ENCODE measurements at regions not wholly inside any gene's neighbourhood (a gene's known extent, or its start where the extent isn't known, plus 50 kb on each side); places are given as distances from the start of the nearest gene placed in this dataset.

DNA sequence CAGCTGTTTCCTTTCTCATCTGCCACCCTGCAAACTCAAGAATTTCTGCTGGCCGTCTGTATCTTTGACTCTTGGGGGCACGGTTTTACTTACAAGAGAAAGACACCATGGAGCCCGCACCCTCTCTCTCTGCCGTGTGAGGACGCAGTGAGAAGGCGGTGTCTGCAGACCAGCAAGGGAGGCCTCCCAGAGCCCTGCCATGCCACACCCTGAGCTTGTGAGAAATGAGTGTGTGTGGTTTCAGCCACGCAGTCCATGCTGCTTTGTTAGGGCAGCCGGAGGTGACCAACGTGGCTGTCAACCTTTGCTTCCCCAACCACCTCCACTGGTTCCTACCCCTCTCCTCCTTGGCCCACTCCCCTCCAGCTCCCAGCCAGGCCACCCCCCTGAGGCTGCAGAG lies 70.1 kb upstream of the NUP50 start:
- DNase-seq (no peak), ATAC-seq (ENCODE audit: poor library complexity) (no peak)
- intact Hi-C loops (cut with DNase I): no loop called here

DNA sequence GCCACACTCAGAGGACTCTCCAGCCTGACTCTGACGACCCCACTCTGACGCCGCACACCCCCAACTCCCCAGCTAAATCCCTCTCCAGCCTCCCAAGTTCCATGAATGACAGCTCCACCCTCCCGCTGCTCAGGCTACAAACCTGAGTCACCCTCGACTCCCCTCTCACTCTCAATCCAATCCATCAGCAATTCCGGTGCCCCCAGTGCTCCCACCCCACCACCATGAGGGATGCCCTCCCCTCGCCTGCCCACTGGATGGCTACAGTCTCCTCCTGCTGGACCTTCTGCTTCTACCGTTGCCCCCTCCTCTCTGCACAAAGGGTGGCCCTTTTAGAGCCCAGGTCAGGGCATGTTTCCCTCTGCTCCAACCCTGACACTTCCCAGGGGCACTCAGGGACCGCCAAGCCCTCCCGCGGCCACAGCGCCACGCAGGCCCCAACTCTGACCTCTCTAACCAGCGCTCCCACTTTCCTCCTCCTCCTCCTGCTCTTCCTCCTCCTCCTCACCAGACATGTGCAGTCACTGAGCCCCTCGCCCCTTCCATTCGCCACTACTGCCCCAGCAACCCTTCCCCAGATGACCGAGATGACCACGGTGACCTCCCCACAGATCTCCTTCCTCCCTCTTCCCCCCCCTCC lies 69.5 kb upstream of the NUP50 start:
- intact Hi-C loops (cut with DNase I): no loop called here
- DNase-seq (no peak), ATAC-seq (ENCODE audit: poor library complexity) (no peak)

DNA sequence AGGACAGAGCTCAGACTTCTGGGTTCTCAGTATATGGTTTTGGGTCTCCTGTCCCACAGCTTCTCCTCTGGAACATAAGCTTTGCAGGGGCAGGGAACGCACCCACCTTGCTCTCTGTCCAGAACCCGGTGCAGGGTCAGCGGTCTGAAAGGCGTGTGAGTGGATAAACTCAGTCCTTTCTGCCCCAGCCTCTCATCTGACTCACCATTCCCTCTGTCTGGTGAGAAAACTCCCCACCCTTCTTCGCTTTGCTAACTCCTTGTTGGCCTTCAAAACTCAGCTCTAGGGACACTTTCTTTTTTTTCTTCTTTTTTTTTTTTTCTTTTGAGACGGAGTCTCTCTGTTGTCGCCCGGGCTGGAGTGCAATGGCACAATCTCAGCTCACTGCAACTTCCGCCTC lies 68.9 kb upstream of the NUP50 start:
- intact Hi-C loops (cut with DNase I): loop anchor here (5.0 kb wide), 2 partner anchors 203 to 273 kb away; no protein-coding TSS in a partner anchor
- DNase-seq (no peak), ATAC-seq (ENCODE audit: poor library complexity) (no peak)

DNA sequence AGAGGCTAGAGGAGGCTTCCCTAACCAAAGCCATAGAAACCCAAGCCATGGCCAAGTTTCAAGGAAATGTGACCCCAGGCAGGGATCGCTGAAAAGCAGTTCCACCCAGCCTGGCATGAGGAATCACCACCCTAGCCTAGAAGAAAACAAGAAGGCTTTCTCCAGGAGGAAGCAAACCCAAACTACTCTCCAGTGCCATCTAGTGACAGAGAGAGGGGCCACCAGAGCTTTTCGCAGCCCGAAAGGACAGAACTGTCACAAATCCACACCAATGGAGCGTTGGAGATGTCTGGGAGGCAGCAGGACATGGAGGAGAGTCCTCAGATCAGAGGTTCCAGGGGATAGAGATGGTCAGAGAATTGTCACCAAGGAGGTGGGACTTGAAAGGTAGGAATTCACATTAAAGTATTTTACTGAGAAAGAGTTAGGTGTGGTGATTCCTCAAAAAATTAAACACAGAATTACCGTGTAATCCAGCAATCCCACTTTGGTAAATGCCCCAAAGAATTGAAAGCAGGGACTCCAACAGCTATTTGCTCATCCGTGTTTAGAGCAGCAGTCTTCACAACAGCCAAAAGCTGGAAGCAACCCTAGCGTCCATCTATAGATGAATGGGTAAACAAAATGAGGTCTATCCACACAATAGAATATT lies 67.3 kb upstream of the NUP50 start:
- intact Hi-C loops (cut with DNase I): loop anchor here (5.0 kb wide), 2 partner anchors 204 to 274 kb away; no protein-coding TSS in a partner anchor
- ATAC-seq (ENCODE audit: poor library complexity) (peak; percentile 60), DNase-seq (no peak)

DNA sequence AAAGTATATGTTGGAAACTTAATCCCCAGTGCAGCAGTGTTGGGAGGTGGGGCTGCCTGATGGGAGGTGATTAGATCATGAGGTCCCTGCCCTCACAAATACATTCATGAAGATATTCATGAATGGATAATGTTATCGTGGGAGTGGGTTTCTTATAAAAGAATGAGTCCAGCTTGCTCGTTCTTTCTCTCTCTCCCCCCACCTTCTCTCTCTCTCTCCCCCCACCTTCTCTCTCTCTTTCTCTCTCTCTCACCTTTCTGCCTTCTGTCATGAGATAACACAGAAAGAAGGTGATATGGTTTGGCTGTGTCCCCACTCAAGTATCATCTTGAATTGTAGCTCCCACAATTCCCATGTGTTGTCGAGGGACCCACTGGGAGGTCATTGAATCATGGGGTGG lies 66.7 kb upstream of the NUP50 start:
- ATAC-seq (ENCODE audit: poor library complexity) (no peak), DNase-seq (no peak)
- intact Hi-C loops (cut with DNase I): loop anchor here (5.0 kb wide), 2 partner anchors 205 to 275 kb away; no protein-coding TSS in a partner anchor

DNA sequence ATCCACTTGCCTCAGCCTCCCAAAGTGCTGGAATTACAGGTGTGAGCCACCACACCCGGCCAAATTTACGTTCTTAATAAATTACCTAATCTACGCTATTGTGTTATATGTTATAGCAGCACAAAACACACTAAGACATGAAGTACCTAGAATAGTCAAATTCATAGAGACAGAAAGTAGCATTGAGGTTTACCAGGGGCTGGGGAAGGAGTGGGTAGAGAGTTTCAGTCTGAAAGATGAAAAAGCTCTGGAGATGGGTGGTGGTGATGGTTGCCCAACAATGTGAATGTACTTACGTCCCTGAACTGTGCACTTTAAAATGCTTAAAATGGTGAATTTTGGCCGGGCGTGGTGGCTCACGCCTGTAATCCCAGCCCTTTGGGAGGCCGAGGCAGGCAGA lies 65.7 kb upstream of the NUP50 start:
- intact Hi-C loops (cut with DNase I): loop anchor here (5.0 kb wide), 2 partner anchors 206 to 276 kb away; no protein-coding TSS in a partner anchor
- DNase-seq (no peak), ATAC-seq (ENCODE audit: poor library complexity) (no peak)

DNA sequence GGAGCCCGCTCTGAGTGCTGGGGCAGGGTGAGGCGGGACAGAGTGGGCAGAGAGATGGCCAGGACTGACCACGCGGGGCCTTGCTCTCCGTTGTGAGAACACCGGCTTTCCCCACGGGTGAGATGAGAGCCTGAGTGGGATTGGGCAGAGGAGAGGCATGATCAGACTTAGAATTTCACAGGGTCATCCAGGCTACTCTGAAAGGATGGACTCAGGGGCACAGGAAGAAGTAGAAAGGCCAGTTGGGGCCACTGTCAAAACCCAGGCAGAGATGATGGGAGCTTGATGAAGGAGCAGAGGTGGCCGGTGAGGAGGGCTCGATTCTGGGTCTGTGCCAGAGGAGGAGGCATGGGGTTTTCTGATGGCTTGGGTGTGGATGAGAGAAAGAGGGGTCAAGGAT lies 63.8 kb upstream of the NUP50 start:
- no peak for ATAC-seq (ENCODE audit: poor library complexity)
- DNase-seq: no peak
- intact Hi-C loops (cut with DNase I): loop anchor here (5.0 kb wide), 2 partner anchors 208 to 278 kb away; no protein-coding TSS in a partner anchor

DNA sequence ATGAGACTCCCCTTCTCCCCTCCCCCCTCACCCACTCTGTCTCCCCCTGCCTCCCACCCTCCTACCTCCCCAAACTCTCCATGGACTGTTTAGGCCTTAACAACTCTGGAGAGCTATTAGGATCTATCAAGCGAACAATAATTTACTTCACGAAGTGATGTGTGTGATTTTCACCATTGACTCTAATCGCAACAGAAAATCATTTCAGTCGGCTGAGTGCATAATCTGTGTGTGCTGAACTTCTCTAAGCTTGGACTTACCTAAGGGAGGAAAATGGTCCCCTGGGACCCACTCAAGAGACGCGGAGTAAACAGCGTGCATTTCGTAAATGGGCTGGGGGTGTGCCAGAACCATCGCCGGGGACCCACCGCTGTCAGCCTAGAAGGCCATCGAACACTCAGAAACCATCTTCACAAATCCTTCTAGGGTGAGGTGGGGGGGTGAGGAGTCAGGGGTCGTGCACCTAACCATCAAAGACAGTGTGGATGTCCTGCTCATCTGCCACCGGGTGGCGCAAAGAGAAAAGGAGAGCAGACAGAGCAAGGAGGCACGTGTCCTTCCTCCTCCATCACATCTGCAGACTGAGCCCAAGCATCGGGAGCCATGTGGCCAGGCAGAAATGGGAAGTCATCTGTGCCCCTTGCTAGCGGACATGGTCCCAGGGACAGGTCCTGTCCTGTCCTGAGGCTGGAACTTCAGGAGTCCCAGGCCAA lies 62.1 kb upstream of the NUP50 start:
- ATAC-seq (ENCODE audit: poor library complexity): peak; percentile 75
- peak; percentile 56 for DNase-seq
- intact Hi-C loops (cut with DNase I): no loop called here

DNA sequence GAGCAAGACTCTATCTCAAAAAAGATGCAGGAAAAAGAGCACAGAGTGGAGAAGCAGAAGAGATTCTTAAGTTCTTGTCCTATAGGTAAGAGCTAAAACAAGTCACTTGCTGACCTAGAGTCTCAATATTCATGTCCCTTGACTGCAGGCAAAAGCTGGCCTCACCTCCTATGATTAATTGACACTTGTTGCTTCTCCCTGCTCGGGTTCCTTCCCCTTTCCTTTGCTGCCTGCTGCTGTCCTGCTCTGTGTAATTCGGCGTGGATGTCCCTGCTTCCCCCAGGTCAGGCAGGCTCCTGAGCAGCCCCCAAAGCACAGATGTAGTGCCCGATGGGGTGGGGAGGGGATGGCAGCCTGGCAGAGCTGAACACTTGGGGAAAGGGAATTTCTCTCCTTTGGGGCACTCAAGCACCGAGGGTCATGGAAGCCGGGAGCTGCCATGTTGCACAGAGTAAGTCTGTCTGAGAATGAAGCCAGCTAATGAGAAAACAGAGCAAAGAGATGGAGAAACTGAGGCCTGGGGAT lies 60.8 kb upstream of the NUP50 start:
- no peak for ATAC-seq (ENCODE audit: poor library complexity)
- intact Hi-C loops (cut with DNase I): no loop called here
- no peak for DNase-seq

DNA sequence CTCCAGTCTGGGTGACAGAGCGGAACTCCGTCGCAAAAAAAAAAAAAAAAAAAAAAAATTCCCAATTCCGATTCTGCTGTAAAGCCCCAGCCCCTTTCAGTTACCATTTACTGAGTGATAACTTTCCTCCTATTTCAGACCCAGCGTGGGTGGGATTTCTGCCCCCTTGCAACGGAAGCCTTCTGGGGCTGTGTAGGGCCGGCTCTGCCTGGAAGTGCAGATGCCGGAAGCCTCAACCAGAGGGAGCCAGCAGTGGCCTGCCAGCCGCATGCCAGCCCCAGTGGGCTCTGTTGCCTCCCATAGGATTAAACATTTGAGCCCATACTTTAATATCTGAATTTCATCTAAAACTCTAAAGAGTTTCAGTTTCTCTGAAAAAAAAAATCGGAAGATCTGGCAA lies 60.0 kb upstream of the NUP50 start:
- ATAC-seq (ENCODE audit: poor library complexity) (no peak), DNase-seq (no peak)
- intact Hi-C loops (cut with DNase I): no loop called here

DNA sequence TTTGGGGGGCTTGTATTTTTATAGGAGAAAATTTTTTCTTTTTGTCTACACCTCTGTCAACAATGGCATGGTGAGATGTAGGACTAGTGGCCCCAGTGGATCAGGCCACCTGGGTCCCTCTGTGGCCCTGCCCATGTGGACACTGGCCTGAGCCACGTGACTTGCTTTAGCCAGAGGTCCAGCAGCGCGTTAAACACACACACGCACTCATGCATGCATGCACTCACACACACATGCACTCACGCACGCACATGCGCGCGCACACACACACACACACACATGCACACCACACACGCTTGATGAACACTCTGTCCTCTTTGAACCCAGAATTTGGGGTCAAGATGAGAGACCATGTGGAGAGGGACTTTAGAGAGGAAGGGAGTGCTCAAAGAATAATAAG lies 59.4 kb upstream of the NUP50 start:
- ATAC-seq (ENCODE audit: poor library complexity): no peak
- intact Hi-C loops (cut with DNase I): no loop called here

DNA sequence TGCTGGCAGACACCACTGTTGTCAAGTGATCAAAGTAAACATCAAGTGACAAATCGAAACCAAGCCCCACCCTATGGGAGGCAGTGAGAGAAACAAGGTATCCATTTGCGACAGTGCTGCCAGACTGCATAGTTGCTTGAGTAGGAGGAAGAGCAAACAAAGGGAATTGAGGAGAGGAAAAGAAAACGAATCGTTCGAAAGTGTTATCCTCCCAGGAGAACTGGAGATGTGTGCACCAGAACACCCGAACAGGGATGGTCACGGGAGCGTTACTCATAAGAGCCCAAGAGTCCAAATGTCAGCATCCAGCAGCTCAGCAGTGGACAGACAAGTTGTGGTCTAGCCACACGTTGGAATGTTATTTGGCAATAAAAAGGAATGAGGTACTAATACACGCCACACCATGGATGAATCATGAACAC lies 58.4 kb upstream of the NUP50 start:
- no peak for ATAC-seq (ENCODE audit: poor library complexity)
- intact Hi-C loops (cut with DNase I): no loop called here

More for the DNA sequence above, 59.4 kb upstream of the NUP50 start:
- DNase-seq: no peak

DNA sequence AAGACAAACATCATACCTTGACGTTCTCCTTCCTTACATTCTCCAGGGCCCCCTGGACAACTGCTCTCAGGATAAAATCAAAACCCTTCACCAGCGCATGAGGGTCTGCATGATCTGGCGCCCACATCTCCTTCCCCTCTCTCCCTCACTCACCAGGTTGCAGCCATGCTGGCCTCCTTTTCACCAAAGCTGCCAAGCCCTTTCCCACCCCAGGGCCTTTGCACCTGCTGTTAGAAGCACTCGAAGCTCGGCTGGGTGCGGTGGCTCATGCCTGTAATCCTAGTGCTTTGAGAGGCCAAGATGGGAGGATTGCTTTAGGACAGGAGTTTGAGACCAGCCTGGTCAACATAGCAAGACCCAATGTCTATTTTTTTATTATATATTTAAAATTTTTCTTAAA lies 56.1 kb upstream of the NUP50 start:
- ATAC-seq (ENCODE audit: poor library complexity): no peak
- intact Hi-C loops (cut with DNase I): no loop called here

More for the DNA sequence above, 58.4 kb upstream of the NUP50 start:
- no peak for DNase-seq

DNA sequence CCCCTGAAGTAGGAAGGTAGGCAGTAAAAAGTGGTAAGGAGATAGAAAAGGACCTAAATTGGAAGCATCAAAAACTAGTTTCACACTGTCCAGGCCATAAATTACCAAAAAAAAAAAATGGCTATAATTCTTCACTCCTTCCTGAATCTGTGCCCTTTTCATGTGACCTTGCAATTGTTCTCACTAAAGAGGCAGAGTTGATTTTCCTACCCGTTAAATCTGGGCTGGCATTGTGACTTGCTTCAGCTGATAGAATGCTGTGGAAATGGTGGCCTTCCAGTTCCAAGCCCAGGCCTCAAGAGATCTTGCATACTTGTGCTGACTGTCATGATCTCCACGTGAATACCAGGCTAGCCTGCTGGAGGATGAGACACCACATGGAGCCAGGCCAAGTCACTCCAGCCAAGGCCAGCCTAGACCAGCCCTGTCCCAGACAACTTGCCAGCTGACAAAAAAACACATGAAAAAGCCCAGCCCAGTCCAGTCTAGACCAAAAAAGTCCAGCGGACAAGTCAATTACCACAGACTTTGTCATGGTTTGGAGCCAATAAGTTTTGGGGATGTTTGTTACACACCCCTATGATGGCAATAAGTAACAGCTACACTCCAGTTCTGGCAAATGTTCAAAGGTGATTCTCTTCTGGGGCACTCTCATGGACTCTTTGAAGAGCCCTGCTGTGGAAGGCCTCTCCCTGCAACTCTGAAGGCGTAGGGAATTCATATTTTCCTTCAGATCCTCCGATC lies 51.4 kb upstream of the NUP50 start:
- DNase-seq (no peak), ATAC-seq (ENCODE audit: poor library complexity) (no peak)
- intact Hi-C loops (cut with DNase I): no loop called here

More for the DNA sequence above, 56.1 kb upstream of the NUP50 start:
- DNase-seq: no peak

Data from Right ventricle myocardium superior (tissue), 1 donor.